NT2/D1 (cell line): ENCODE measurements at regions not wholly inside any gene's neighbourhood (a gene's known extent, or its start where the extent isn't known, plus 50 kb on each side); places are given as distances from the start of the nearest gene placed in this dataset.

ENCODE experiments used
- DNase-seq: peaks from one replicate; pipeline ENCODE4 v3.0.0-alpha.2; 2011; ENCODE audit warnings: low read depth, low spot score
- H3K27me3 ChIP-seq: 2 replicates; pipeline ENCODE4 v1.6.0; 2011; ENCODE audit warnings: mild to moderate bottlenecking; ENCODE audit not compliant: insufficient read length, insufficient read depth
- H3K36me3 ChIP-seq: 2 replicates; pipeline ENCODE4 v1.6.1; 2011; ENCODE audit warnings: mild to moderate bottlenecking, low read length, mixed read lengths; ENCODE audit not compliant: insufficient read depth, insufficient read length
- H3K4me1 ChIP-seq: 2 replicates; pipeline ENCODE4 v1.5.1; 2011; ENCODE audit not compliant: insufficient read depth, insufficient read length
- H3K4me3 ChIP-seq: 2 replicates; pipeline ENCODE4 v1.5.1; 2011; ENCODE audit warnings: low read depth; ENCODE audit not compliant: insufficient read length
- H3K9ac ChIP-seq: 2 replicates; pipeline ENCODE4 v1.6.0; 2011; ENCODE audit warnings: low read depth; ENCODE audit not compliant: insufficient read length
- H3K9me3 ChIP-seq: 2 replicates; pipeline ENCODE4 v1.5.1; 2011; ENCODE audit warnings: mild to moderate bottlenecking, low read length; ENCODE audit not compliant: insufficient read depth
- SUZ12 ChIP-seq: IDR thresholded peaks from 2 replicates; pipeline ENCODE4 v1.6.1; 2011; ENCODE audit not compliant: insufficient read length, insufficient read depth; ENCODE audit errors: extremely low read depth
- YY1 ChIP-seq: IDR thresholded peaks from 2 replicates; pipeline ENCODE4 v1.6.1; 2011; ENCODE audit not compliant: insufficient read length, insufficient read depth
- ZNF274 ChIP-seq: IDR thresholded peaks from 2 replicates; pipeline ENCODE4 v1.6.1; 2011; ENCODE audit warnings: mild to moderate bottlenecking, low read depth, low read length

DNA sequence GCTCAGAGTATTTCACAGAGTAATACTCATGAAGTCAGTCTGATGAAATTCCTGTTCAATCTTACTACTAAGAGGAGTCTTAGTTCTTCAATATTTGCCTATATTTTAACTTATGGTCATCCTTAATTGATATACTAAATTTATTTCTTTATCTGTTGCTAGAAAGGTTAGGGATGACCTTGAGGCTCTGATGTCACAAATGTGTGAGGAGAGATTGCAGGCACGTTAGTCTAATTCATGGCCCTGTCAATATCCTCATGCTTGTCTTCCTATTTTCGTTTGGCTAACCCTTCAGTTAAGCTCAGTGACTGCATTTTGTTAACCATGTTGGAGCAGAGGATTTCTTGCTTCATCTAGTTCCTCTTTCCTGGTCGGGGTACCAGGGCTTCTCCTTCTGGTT, 704.7 kb upstream of the COBL start:
- no peaks in the 10 kb centered on the region for H3K27me3 ChIP-seq
- no peaks in the 10 kb centered on the region for H3K4me1 ChIP-seq
- H3K9ac ChIP-seq: no peak overlapping the region
- H3K9me3 ChIP-seq: no peaks in the 10 kb centered on the region
- H3K36me3 ChIP-seq: no peaks in the 10 kb centered on the region
- no peak for DNase-seq
- TF ChIP-seq ZNF274: no peak
- no peak for TF ChIP-seq SUZ12
- TF ChIP-seq YY1: no peak
- no peak overlapping the region for H3K4me3 ChIP-seq

DNA sequence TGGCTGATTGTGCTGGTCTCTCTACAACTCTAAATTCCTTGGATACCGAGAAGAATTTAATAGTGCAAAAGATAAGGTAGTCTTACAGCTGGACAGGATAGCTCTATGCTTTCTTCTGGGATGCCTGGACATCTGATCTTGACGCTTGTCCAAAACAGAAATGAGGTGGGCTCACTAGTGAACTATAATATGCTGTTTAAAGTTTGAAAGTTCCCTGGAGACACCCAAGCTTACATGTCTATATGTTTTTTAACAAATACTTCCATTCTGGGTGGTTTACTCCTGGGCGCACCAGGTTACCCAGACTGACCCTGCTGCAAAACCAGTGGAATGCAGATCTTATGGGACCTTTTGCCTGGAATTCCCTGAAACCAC, 702.1 kb upstream of the COBL start:
- DNase-seq: no peak
- Histone ChIP-seq H3K27me3 (no peaks in the 10 kb centered on the region), H3K4me1 (no peaks in the 10 kb centered on the region), H3K9me3 (no peaks in the 10 kb centered on the region), H3K9ac (no peak overlapping the region), H3K36me3 (no peaks in the 10 kb centered on the region), H3K4me3 (no peak overlapping the region)
- TF ChIP-seq YY1: no peak
- no peak for TF ChIP-seq SUZ12
- no peak for TF ChIP-seq ZNF274

DNA sequence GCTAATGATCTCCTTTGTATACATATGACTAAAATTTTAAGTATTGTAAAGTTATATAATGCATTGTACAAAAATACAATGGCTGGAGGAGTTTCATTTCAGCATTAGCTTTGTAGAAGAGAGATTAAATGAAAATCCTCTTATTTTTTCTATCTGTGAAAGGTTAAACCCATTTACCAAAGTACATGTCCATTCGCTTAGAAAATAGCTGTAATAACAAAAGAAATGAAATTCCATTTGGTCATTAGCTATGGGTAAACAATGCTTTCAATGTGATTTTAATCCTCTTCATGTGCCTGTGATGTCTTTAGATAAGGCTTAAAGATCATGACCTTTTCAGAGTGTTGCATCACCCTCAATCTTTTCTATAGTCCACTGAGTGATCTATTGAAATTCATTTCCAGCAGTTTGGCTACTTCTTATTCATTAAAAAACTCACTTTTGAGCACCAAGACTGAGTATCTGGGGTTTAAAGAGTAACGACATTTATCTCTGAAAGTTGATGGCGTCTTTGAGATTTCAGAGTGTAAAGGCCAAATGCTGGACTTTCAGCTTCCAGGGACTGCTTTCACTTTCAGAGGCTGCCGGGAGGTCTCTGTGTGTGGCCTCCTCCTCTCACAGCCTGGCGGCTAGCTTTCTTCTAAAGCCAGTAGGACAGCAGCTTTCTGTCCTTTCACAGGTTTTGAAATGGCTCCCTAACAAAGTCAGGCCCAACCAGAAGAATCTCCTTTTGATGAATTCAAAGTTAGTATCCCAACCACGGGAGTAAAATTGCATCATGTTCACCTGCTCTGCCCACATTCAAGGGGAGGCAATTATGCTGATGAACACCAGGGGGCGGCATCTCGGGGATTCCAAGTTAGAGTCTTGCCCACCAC, 701.4 kb upstream of the COBL start:
- TF ChIP-seq ZNF274 (no peak), YY1 (no peak), SUZ12 (no peak)
- Histone ChIP-seq H3K9me3 (no peaks in the 10 kb centered on the region), H3K4me3 (no peak overlapping the region), H3K9ac (no peak overlapping the region), H3K27me3 (no peaks in the 10 kb centered on the region), H3K36me3 (no peaks in the 10 kb centered on the region), H3K4me1 (no peaks in the 10 kb centered on the region)
- peak; percentile 68 for DNase-seq

DNA sequence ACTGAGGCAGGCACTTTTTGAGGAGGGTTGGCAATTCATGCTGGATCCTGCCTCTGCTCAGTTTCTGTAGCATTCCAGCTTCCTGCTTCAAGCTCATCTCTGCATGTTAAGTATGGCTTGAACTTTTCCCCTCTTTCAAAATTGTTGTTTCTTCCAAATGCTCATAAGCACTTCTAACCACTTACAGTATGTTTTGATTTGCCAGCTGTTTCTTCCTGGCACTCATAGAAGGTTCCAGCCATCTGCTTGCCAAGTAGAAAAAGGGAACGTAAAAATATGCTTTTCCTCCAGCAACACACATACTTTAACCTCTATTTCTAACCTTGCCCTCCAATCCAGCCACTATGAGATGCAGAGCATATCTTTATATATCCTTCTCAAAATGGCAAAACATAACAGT, 692.6 kb upstream of the COBL start:
- Histone ChIP-seq H3K27me3 (no peaks in the 10 kb centered on the region), H3K4me1 (no peaks in the 10 kb centered on the region), H3K9me3 (no peaks in the 10 kb centered on the region), H3K4me3 (no peak overlapping the region), H3K9ac (no peak overlapping the region), H3K36me3 (no peaks in the 10 kb centered on the region)
- no peak for DNase-seq
- TF ChIP-seq YY1 (no peak), ZNF274 (no peak), SUZ12 (no peak)

DNA sequence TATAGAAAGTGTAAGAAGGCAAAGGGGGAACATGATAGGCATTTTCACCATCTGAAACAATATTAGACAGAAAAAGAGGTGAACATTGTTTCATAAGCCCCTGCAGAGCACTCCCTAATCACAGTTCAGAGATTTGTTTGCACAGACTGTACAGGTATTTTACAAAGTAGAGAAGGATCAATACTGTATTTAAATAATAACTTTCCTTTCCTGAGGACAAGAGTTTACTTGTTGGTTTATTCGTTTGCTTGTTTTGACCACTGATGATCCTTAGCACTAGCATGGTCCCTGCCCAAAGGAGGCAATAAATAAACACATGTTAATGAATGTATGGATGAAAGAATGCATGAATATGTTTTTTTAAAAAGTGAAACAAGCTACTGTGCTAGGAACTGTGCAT, 690.1 kb upstream of the COBL start:
- Histone ChIP-seq H3K9me3 (no peaks in the 10 kb centered on the region), H3K4me1 (no peaks in the 10 kb centered on the region), H3K9ac (no peak overlapping the region), H3K27me3 (no peaks in the 10 kb centered on the region), H3K4me3 (no peak overlapping the region), H3K36me3 (no peaks in the 10 kb centered on the region)
- TF ChIP-seq ZNF274 (no peak), SUZ12 (no peak), YY1 (no peak)
- no peak for DNase-seq

DNA sequence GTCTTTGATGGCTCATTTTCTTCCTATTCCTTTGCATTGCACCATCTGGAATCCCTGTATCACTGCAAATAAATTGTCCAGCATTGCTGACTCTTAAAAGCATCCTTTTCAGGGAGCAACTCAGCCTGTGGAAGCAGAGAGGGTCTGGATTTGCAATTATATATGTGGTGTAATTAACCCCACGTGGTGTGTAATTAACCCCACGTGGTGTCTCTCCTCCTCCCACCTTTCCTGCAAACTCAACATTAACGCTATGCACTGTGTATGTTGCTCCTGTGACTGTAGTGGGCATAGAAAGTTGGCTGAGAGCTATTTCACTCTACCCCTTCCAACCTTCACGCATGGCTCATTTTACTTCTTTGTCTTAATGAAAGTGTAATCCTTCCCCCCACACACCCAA, 689.0 kb upstream of the COBL start:
- no peaks in the 10 kb centered on the region for H3K4me1 ChIP-seq
- TF ChIP-seq SUZ12 (no peak), ZNF274 (no peak), YY1 (no peak)
- no peaks in the 10 kb centered on the region for H3K27me3 ChIP-seq
- H3K9ac ChIP-seq: no peak overlapping the region
- no peaks in the 10 kb centered on the region for H3K9me3 ChIP-seq
- H3K36me3 ChIP-seq: no peaks in the 10 kb centered on the region
- no peak for DNase-seq
- no peak overlapping the region for H3K4me3 ChIP-seq

DNA sequence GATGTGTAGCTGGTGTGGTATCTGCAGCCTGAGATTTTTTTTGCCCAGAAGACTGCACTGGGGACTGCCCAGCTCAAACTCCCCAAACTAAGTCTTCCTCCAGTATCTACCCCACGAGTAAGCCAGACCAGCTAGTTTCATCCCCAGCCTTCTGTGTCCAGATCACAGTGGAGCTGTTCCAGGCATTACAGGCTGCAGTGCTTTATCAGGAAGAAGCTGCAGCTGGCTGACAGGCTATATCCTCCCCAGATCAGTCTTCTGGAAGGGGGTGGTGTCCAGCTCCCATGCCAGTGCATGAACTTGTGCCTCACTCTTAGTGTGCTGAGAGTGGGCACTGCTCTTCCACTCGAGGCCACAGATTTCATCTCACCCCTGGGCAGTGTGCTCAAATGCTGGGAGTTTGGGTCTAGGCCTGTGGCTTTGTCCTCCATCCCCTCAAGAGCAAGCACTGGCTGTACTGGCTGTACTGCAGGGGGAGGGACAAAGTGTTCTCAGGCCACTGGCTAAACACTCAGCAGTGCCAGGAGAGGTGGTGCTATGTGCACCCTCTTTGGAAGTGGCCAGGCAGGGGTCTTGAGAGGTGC, 679.1 kb upstream of the COBL start:
- H3K4me3 ChIP-seq: no peak overlapping the region
- no peak overlapping the region for H3K9ac ChIP-seq
- TF ChIP-seq YY1 (no peak), ZNF274 (no peak)
- DNase-seq: no peak
- no peaks in the 10 kb centered on the region for H3K27me3 ChIP-seq
- H3K9me3 ChIP-seq: no peaks in the 10 kb centered on the region
- H3K4me1 ChIP-seq: peaks cover 4% of the 10 kb centered on the region
- no peaks in the 10 kb centered on the region for H3K36me3 ChIP-seq
